Right lung (tissue), 2 donors: ENCODE measurements at regions not wholly inside any gene's neighbourhood (a gene's known extent, or its start where the extent isn't known, plus 50 kb on each side); places are given as distances from the start of the nearest gene placed in this dataset.

ENCODE experiments used
- DNase-seq, 2 donors: peaks; one replicate each; pipeline ENCODE4 v3.0.0-alpha.2; 2013

GRCh38 chr20:16946097-16946496, 197.9 kb downstream of the OTOR start:
- no peak for DNase-seq

GRCh38 chr20:16947479-16947878, 199.3 kb downstream of the OTOR start:
- no peak for DNase-seq

DNA sequence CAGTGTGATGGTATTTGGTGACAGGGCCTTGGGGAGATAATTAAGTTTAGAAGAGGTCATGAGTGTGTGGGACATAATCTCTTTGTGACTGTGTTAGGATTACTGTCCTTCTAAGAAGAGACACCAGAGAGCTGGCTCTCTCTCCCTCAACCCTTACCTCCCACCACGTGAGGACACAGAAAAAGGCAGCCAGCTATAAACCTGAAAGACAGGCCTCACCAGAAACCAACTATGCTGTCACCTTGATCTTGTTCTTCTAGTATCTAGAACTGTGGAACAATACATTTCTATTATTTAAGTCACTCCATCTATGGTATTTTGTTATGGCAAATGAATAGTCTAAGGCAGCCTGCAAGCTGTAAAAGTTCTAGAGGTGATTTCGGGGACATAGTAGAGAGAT, 203.7 kb downstream of the OTOR start:
- no peak for DNase-seq

GRCh38 chr20:16952965-16953364, 204.8 kb downstream of the OTOR start:
- DNase-seq = no peak

DNA sequence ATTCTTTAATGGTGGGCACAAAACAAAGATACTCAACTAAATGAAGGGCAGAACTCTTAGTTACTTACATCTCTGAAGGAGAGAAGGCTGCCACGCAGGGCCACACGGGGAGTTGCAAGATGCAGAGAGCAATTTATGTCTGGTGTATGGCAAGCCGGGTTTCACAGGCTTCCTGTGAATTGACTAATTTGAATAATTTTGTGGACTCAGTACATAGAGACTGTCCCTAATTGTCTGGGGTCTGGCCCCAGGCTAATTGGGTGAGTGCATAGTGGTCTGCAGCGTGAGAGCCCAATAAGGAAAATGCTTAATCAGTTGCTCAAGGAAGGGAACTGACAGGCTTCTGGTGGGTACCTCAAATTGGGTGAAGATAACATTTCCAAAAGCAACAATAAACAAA, 205.7 kb downstream of the OTOR start:
- no peak for DNase-seq

DNA sequence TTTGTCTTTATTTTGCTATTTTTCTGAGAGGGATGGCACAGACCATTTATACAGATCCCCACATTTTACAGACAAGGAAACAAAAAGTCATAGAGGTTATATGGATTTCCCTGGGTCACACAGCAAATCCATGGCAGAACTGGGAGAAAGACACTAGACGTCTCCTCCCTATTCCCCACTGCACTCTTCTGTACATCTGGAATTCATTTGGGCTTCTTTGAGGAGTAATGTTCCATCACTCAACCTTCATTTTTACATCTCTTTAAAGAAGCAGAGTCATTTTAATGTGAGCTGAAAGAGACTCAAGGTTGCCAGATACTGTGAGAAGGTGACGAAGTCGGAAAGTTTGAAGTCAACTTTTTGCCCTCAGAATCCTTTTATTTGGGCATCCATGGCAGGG, 207.3 kb downstream of the OTOR start:
- DNase-seq = no peak

GRCh38 chr20:16955971-16956370, 207.8 kb downstream of the OTOR start:
- no peak for DNase-seq

DNA sequence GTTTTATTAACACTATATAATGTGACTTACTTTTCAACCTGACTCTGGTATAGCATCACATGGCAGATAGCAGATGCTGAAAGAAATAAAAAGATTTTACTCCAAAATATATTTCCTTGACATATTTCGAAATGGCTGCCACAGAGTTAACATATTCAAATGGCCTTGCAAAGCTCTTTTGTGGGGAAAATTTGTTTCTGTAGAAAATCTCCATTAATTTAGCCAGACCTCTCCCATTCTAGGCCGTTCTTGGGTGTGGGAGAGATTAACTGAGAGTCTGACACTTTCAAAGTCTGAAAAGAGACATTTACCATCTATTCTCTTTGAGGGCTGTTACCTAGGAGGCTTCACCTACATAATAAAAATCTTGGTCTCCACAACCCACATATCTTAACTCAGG, 217.2 kb downstream of the OTOR start:
- DNase-seq = no peak

GRCh38 chr20:16966276-16966880, 218.2 kb downstream of the OTOR start:
- DNase-seq = no peak

GRCh38 chr20:16968099-16968498, 219.9 kb downstream of the OTOR start:
- DNase-seq = no peak

- DNase-seq = no peak
Measured at GRCh38 chr20:16970776-16971175, 222.6 kb downstream of the OTOR start.

DNA sequence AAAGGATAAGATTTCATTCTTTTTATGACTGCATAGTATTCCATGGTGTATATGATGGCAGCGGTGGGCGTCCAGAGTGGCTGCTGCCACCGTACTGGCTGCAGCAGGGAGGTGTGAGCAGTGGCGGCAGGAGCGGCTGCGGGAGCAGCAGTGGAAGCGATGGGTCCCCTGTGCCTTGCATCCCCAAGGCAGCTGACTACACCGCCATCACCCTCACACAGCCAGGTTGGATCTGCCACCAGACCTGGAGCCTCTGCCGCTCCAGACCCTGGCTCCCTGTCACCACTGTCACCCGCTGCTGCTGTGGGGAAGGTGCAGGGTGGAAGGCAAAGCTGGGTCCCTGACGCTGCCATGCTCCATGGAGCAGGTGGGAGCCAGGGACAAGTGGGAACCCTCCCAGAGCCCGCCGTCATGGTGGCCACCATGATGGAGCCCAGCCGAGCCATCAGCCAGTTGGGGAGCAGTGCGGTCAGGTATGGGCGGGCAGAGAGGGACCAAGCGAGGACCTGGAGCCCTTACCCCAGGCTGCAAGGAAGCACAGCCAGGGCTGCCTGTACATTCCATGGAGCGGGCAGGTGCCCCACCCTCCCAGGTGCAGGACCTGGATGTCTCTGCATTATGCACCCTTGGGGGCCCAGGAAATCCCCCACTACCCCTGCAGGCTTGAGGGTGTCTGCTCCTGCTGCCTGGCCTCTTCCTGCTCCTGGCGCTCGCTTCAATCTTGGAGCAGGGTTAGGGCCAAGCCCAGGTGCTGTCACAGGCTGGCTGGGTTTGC, 226.1 kb downstream of the OTOR start:
- DNase-seq = no peak

- DNase-seq = no peak
Measured at GRCh38 chr20:16974855-16975162, 226.7 kb downstream of the OTOR start.

- no peak for DNase-seq
Measured at GRCh38 chr20:16975682-16976081, 227.5 kb downstream of the OTOR start.

- DNase-seq = no peak
Measured at GRCh38 chr20:16978497-16978896, 230.3 kb downstream of the OTOR start.

- DNase-seq = no peak
Measured at GRCh38 chr20:16982091-16982726, 234.1 kb downstream of the OTOR start.

- no peak for DNase-seq
Measured at GRCh38 chr20:16984481-16984880, 236.3 kb downstream of the OTOR start.

DNA sequence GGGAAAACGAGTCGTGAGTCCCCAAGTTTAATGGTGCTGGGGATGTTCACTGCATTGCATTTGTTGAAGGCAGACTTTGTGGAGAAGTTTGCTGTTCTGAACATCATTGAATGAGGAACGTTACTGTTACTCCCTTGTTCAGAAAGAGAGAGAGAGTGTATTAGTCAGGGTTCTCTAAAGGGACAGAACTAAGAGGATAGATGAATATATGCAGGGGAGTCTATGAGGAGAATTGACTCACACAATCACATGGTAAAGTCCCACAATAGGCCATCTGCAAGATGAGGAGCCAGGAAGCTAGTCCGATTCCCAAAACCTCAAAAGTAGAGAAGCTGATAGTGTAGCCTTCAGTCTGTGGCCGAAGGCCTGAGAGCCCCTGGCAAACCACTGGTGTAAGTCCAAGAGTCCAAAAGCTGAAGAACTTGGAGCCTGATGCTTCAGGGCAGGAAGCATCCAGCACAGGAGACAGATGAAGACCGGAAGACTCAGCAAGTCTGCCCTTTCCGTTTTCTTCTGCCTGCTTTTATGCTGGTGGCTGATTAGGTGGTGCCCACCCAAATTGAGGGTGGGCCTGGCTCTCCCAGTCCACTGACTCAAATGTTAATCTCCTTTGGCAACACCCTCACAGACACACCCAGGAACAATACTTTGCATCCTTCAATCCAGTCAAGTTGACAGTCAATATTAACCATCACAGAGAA, 223.5 kb upstream of the PCSK2 start:
- no peak for DNase-seq

- no peak for DNase-seq
Measured at GRCh38 chr20:17010181-17010580, 216.7 kb upstream of the PCSK2 start.

DNA sequence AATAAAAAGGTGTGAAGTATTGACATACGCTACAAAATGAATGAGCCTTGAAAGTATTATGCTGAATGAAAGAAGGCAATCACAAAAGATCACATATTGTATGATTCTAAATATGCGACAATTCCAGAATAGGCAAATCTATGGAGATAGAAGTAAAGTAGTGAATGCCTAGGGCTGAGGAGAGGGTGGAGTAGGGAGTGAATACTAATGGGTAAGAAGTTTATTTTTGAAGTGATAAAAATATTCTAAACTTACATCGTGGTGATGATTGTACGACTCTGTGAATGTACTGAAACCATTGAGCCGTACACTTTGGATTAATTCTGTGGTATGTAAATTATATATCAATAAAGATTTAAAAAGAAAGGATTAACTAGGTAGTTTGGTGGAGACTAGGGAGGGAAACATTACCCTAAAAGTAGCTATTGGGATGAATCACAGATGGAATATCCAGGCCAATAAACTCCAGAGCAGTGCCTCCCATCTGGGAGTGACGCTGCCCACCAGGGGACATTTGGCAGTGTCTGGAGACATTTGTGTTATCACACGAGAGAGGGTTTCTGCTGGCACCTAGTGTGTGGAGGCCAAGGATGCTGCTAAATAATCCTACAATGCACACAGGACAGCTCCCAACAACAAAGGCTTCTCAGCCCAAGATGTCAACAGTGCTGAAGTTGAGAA, 214.2 kb upstream of the PCSK2 start:
- DNase-seq = no peak

DNA sequence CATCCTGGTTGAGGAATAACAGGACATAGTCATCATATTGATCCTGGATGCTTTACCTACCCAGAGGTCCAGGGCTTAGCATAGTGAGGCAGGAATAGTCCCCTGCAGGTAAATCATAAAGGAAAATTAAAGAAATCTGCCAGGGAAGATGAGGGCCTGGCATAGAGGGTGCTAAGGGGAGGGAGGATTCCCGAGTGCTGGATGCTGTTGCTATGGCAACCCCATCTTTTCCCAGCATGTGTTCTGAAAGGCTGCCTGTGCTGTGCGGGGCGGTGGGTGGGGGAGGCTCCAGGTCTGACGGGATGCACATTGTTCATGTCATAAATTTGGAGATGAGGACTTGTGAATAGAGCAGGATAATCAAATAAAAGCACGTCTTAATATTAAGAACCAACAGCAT, 212.6 kb upstream of the PCSK2 start:
- DNase-seq = no peak

DNA sequence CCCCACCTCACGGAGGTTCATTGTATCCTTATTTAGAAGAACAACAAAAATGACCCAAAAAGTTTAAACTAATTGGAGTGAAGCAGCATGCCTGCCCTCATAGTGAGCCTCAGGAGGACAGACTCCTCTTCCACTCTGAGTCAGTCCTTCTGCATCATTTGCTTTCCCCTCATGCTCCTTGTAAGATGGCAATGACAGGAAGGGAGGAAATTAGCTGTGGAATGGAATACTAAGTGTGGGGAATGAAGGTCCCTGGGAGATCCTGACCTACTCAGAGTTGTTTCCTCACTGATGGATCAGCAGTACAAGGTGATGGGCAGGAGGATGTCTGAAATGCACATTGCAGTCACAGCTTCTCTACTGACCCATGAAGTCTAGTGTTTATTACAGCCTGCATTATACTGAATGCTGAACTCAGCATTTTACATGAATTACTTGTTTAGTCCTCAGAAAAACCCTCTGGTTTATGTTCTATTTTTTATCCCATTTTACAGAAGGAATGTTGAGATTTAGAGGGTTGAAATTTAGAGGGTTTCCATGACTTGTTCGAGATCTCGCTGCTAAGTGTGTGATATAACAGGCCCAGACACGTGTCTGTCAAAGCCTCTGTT, 212.0 kb upstream of the PCSK2 start:
- no peak for DNase-seq
